ENCODE measurements at regions not wholly inside any gene's neighbourhood (a gene's known extent, or its start where the extent isn't known, plus 50 kb on each side); places are given as distances from the start of the nearest gene placed in this dataset.
"Not testable (repeated sequence)": the region's sequence is repeated elsewhere in the genome, so short reads cannot be mapped to it uniquely, and the experiment has no call there.

GRCh38 chr2:111296122-111296804, 175.5 kb downstream of the BCL2L11 start:
- H3K9me3 Mint-ChIP-seq, H3K27ac Mint-ChIP-seq, H3K4me3 Mint-ChIP-seq, H3K4me1 Mint-ChIP-seq, H3K36me3 Mint-ChIP-seq, H3K27me3 Mint-ChIP-seq: not testable (repeated sequence)

- not testable (repeated sequence) for H3K9me3 Mint-ChIP-seq, H3K4me3 Mint-ChIP-seq, H3K4me1 Mint-ChIP-seq, H3K27me3 Mint-ChIP-seq, H3K36me3 Mint-ChIP-seq, H3K27ac Mint-ChIP-seq
Observed at GRCh38 chr2:111297128-111297527, 176.4 kb downstream of the BCL2L11 start.

- not testable (repeated sequence) for H3K36me3 Mint-ChIP-seq, H3K4me1 Mint-ChIP-seq, H3K27ac Mint-ChIP-seq, H3K9me3 Mint-ChIP-seq, H3K27me3 Mint-ChIP-seq, H3K4me3 Mint-ChIP-seq
Observed at GRCh38 chr2:111298927-111299326, 178.2 kb downstream of the BCL2L11 start.

GRCh38 chr2:111299635-111300034, 178.9 kb downstream of the BCL2L11 start:
- H3K4me1 Mint-ChIP-seq, H3K27me3 Mint-ChIP-seq, H3K4me3 Mint-ChIP-seq, H3K9me3 Mint-ChIP-seq, H3K36me3 Mint-ChIP-seq, H3K27ac Mint-ChIP-seq: not testable (repeated sequence)

- H3K4me1 Mint-ChIP-seq, H3K27me3 Mint-ChIP-seq, H3K4me3 Mint-ChIP-seq, H3K9me3 Mint-ChIP-seq, H3K36me3 Mint-ChIP-seq, H3K27ac Mint-ChIP-seq: not testable (repeated sequence)
Observed at GRCh38 chr2:111301677-111302076, 181.0 kb downstream of the BCL2L11 start.

- H3K9me3 Mint-ChIP-seq = not testable (repeated sequence)
Observed at GRCh38 chr2:111302397-111303218, 181.9 kb downstream of the BCL2L11 start.

GRCh38 chr2:111307302-111307701, 186.6 kb downstream of the BCL2L11 start:
- not testable (repeated sequence) for H3K4me3 Mint-ChIP-seq, H3K4me1 Mint-ChIP-seq, H3K9me3 Mint-ChIP-seq, H3K27me3 Mint-ChIP-seq, H3K27ac Mint-ChIP-seq, H3K36me3 Mint-ChIP-seq

More at GRCh38 chr2:111302397-111303218, 181.9 kb downstream of the BCL2L11 start:
- not testable (repeated sequence) for H3K27me3 Mint-ChIP-seq, H3K4me3 Mint-ChIP-seq, H3K27ac Mint-ChIP-seq, H3K4me1 Mint-ChIP-seq, H3K36me3 Mint-ChIP-seq

- not testable (repeated sequence) for H3K36me3 Mint-ChIP-seq, H3K4me3 Mint-ChIP-seq, H3K4me1 Mint-ChIP-seq, H3K27me3 Mint-ChIP-seq, H3K9me3 Mint-ChIP-seq, H3K27ac Mint-ChIP-seq
Observed at GRCh38 chr2:111309231-111310075, 188.7 kb downstream of the BCL2L11 start.

GRCh38 chr2:111310395-111310794, 189.7 kb downstream of the BCL2L11 start:
- H3K4me3 Mint-ChIP-seq, H3K9me3 Mint-ChIP-seq, H3K27me3 Mint-ChIP-seq, H3K36me3 Mint-ChIP-seq, H3K4me1 Mint-ChIP-seq, H3K27ac Mint-ChIP-seq: not testable (repeated sequence)

GRCh38 chr2:111311568-111311967, 190.9 kb downstream of the BCL2L11 start:
- H3K36me3 Mint-ChIP-seq, H3K9me3 Mint-ChIP-seq, H3K4me3 Mint-ChIP-seq, H3K27ac Mint-ChIP-seq, H3K4me1 Mint-ChIP-seq, H3K27me3 Mint-ChIP-seq: not testable (repeated sequence)

GRCh38 chr2:111312897-111313607, 192.3 kb downstream of the BCL2L11 start:
- H3K9me3 Mint-ChIP-seq, H3K27me3 Mint-ChIP-seq, H3K4me3 Mint-ChIP-seq, H3K4me1 Mint-ChIP-seq, H3K27ac Mint-ChIP-seq, H3K36me3 Mint-ChIP-seq: not testable (repeated sequence)

- not testable (repeated sequence) for H3K27me3 Mint-ChIP-seq, H3K4me1 Mint-ChIP-seq, H3K4me3 Mint-ChIP-seq, H3K36me3 Mint-ChIP-seq, H3K9me3 Mint-ChIP-seq, H3K27ac Mint-ChIP-seq
Observed at GRCh38 chr2:111313711-111314110, 193.0 kb downstream of the BCL2L11 start.

- not testable (repeated sequence) for H3K4me3 Mint-ChIP-seq, H3K27me3 Mint-ChIP-seq
Observed at GRCh38 chr2:111315188-111315917, 194.6 kb downstream of the BCL2L11 start.

GRCh38 chr2:111316221-111316741, 195.6 kb downstream of the BCL2L11 start:
- H3K4me1 Mint-ChIP-seq = peaks cover 10% of the 10 kb centered on the region
- not testable (repeated sequence) for H3K9me3 Mint-ChIP-seq, H3K4me3 Mint-ChIP-seq, H3K27me3 Mint-ChIP-seq, H3K36me3 Mint-ChIP-seq, H3K27ac Mint-ChIP-seq

More at GRCh38 chr2:111315188-111315917, 194.6 kb downstream of the BCL2L11 start:
- peaks cover 10% of the 10 kb centered on the region for H3K4me1 Mint-ChIP-seq
- H3K9me3 Mint-ChIP-seq, H3K36me3 Mint-ChIP-seq, H3K27ac Mint-ChIP-seq: not testable (repeated sequence)

Measured in activated naive CD4-positive, alpha-beta T cell treated with anti-CD3 and anti-CD28 coated beads, Interleukin-2, amount 50 U/mL, for 24 hours (primary cell).